ENCODE measurements at regions not wholly inside any gene's neighbourhood (a gene's known extent, or its start where the extent isn't known, plus 50 kb on each side); places are given as distances from the start of the nearest gene placed in this dataset.

DNA sequence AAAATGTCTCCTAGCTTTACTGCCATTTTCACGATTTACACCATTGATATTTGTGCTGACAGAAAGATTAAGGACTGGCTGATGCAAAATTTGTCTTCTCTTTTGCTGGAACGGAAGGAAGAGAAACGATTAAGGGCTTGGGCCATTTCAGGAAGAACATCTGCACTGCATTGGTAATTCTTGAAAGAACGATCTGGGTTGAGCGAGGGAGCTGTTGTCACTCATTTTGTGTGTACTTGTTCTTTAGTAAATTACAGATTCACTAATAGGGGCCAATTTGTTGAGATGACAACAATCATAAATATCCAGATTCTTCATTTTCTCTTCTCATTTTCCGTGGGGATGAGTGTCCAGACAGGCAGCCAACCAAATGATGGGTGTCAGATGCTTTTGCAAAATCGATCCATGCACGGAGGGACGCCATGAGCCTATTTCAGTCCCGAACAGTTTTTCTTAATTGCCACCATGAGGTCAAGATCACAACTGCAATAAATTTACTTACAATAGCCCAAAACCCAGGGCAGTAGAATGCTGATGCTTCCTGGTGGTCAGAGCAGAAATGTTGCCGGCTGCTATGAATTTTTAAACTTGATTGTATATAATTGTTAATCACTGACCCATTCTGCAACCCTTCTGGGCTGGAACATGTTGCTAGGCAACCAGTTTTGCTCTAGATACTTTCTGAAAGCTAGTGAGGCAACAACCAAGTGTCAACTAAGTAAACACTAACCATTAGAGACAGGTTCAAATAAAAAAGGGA, 132.4 kb upstream of the TIAM1 start:
- no peak overlapping the region for H3K27ac ChIP-seq (ENCODE audit: poor library complexity, severe bottlenecking)
- H3K27me3 ChIP-seq (ENCODE audit: insufficient read depth, poor library complexity, severe bottlenecking) = no peaks in the 10 kb centered on the region
- DNase-seq (ENCODE audit: low spot score) = no peak
- no peaks in the 10 kb centered on the region for H3K4me1 ChIP-seq (ENCODE audit: insufficient read depth, poor library complexity, severe bottlenecking)
- no peaks in the 10 kb centered on the region for H3K36me3 ChIP-seq (ENCODE audit: low read depth)
- ATAC-seq (ENCODE audit: low read depth) = no peak
- no peak overlapping the region for H3K4me3 ChIP-seq (ENCODE audit: severe bottlenecking)
- no peaks in the 10 kb centered on the region for H3K9me3 ChIP-seq (ENCODE audit: severe bottlenecking)
- TF ChIP-seq, protein P1, sequence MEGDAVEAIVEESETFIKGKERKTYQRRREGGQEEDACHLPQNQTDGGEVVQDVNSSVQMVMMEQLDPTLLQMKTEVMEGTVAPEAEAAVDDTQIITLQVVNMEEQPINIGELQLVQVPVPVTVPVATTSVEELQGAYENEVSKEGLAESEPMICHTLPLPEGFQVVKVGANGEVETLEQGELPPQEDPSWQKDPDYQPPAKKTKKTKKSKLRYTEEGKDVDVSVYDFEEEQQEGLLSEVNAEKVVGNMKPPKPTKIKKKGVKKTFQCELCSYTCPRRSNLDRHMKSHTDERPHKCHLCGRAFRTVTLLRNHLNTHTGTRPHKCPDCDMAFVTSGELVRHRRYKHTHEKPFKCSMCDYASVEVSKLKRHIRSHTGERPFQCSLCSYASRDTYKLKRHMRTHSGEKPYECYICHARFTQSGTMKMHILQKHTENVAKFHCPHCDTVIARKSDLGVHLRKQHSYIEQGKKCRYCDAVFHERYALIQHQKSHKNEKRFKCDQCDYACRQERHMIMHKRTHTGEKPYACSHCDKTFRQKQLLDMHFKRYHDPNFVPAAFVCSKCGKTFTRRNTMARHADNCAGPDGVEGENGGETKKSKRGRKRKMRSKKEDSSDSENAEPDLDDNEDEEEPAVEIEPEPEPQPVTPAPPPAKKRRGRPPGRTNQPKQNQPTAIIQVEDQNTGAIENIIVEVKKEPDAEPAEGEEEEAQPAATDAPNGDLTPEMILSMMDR (IDR thresholded peaks at IDR 0.05; ENCODE audit: poor library complexity, severe bottlenecking) = no peak

DNA sequence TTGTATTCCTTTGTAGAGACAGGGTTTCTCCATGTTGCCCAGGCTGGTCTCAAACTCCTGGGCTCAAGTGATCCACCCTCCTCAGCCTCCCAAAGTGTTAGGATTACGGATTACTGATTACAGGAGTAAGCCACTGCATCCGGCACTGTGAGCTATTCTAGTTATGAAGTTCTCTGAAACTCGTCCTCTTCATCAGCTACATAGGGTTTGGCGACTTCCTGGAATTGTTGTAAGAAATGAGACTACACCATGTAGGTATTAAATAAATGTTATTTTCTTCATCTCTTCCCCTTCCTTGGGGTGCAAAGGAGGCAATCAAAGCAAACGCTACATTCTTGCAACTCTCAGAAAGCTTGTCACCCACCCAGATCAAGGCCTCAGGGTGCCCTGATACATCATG, 131.2 kb upstream of the TIAM1 start:
- TF ChIP-seq, protein P1 (IDR thresholded peaks at IDR 0.05; ENCODE audit: poor library complexity, severe bottlenecking) = no peak
- DNase-seq (ENCODE audit: low spot score) (no peak), ATAC-seq (ENCODE audit: low read depth) (no peak)
- no peak overlapping the region for H3K4me3 ChIP-seq (ENCODE audit: severe bottlenecking)
- H3K4me1 ChIP-seq (ENCODE audit: insufficient read depth, poor library complexity, severe bottlenecking) = no peaks in the 10 kb centered on the region
- no peaks in the 10 kb centered on the region for H3K36me3 ChIP-seq (ENCODE audit: low read depth)
- no peaks in the 10 kb centered on the region for H3K27me3 ChIP-seq (ENCODE audit: insufficient read depth, poor library complexity, severe bottlenecking)
- H3K9me3 ChIP-seq (ENCODE audit: severe bottlenecking) = no peaks in the 10 kb centered on the region
- H3K27ac ChIP-seq (ENCODE audit: poor library complexity, severe bottlenecking) = no peak overlapping the region

DNA sequence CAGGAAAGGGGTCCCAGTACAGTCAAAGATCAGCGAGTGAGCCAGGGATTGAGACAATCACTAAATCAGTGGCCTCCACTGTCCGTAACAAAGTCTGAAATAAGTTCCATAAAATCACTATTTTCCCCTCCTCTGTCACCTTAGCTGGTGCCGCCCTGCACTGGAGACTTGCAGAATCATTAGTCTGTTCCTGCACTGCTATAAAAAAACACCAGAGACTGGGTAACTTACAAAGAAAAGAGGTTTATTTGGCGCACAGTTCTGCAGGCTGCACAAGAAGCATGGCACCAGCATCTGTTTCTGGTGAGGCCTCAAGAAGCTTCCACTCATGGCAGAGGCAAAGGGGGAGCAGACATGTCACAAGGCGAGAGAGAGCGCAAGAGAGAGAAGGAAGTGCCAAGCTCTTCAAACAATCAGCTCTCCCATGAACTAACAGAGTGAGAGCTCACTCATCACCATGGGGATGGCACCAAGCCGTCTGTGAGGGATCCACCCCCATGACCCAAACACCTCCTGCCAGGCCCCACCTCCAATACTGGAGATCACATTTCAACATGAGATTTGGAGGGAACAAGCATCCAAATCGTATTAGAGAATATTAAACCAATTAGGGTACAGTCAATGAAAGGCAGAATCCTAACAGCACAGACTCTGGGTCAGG, 129.8 kb upstream of the TIAM1 start:
- Histone ChIP-seq H3K36me3 (ENCODE audit: low read depth) (no peaks in the 10 kb centered on the region), H3K27ac (ENCODE audit: poor library complexity, severe bottlenecking) (no peak overlapping the region), H3K9me3 (ENCODE audit: severe bottlenecking) (no peaks in the 10 kb centered on the region), H3K4me1 (ENCODE audit: insufficient read depth, poor library complexity, severe bottlenecking) (no peaks in the 10 kb centered on the region), H3K27me3 (ENCODE audit: insufficient read depth, poor library complexity, severe bottlenecking) (no peaks in the 10 kb centered on the region), H3K4me3 (ENCODE audit: severe bottlenecking) (no peak overlapping the region)
- TF ChIP-seq, protein P1 (IDR thresholded peaks at IDR 0.05; ENCODE audit: poor library complexity, severe bottlenecking) = no peak
- DNase-seq (ENCODE audit: low spot score) (no peak), ATAC-seq (ENCODE audit: low read depth) (peak; percentile 61; the same call in 2 of the 3 replicates)

DNA sequence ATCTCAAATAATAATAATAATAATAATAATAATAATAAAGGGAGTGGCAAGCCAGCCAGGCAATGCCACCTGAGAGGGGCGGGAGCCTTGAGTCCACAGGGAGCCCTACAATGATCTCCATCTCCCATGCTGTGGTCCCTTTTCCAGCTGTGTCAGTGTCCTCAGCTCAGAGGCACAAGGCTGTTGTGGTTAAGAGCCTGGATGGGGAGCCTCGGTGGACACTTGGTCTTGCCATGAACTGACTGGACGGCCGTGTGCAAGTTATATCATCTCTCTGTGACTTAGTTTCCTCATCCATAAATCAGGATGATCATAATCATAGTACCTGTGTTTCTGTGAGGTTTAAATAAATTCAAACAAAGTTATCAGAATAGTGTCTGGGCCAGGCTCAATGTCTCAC, 127.8 kb upstream of the TIAM1 start:
- ATAC-seq (ENCODE audit: low read depth) (no peak), DNase-seq (ENCODE audit: low spot score) (no peak)
- TF ChIP-seq, protein P1 (IDR thresholded peaks at IDR 0.05; ENCODE audit: poor library complexity, severe bottlenecking) = no peak
- H3K4me3 ChIP-seq (ENCODE audit: severe bottlenecking) = no peak overlapping the region
- no peaks in the 10 kb centered on the region for H3K4me1 ChIP-seq (ENCODE audit: insufficient read depth, poor library complexity, severe bottlenecking)
- no peaks in the 10 kb centered on the region for H3K36me3 ChIP-seq (ENCODE audit: low read depth)
- no peaks in the 10 kb centered on the region for H3K9me3 ChIP-seq (ENCODE audit: severe bottlenecking)
- H3K27ac ChIP-seq (ENCODE audit: poor library complexity, severe bottlenecking) = no peak overlapping the region
- H3K27me3 ChIP-seq (ENCODE audit: insufficient read depth, poor library complexity, severe bottlenecking) = no peaks in the 10 kb centered on the region

Measured in RWPE2 (cell line).